B cell (primary cell): ENCODE measurements at regions not wholly inside any gene's neighbourhood (a gene's known extent, or its start where the extent isn't known, plus 50 kb on each side); places are given as distances from the start of the nearest gene placed in this dataset.
"Not testable (repeated sequence)": the region's sequence is repeated elsewhere in the genome, so short reads cannot be mapped to it uniquely, and the experiment has no call there.

ENCODE experiments used
- ATAC-seq: fragments of 200-7000 bp; cut with Tn5 transposase; one replicate; pipeline ENCODE4 v1.10.0; 2021; ENCODE audit warnings: low read depth, mild to moderate bottlenecking, moderate number of reproducible peaks, moderate library complexity
- CTCF ChIA-PET: fragments of 350-600 bp; sonication (Branson Sonifier 250); formaldehyde crosslinking; loops from one replicate; lab custom pipeline; 2021; ENCODE audit warnings: antibody characterized with exemption, inconsistent platforms; lab: Charles Lee
- POLR2A ChIA-PET: fragments of 350-600 bp; sonication (Branson Sonifier 250); formaldehyde crosslinking; loops from one replicate; lab custom pipeline; 2021; ENCODE audit warnings: antibody characterized with exemption; lab: Charles Lee
- DNase-seq: peaks from one replicate; pipeline ENCODE4 v3.0.0; 2013
- H2AFZ ChIP-seq: 2 replicates; pipeline ENCODE4 v1.6.1; 2012; ENCODE audit warnings: mild to moderate bottlenecking, low read depth, low read length; ENCODE audit not compliant: insufficient read depth, poor library complexity, severe bottlenecking
- H3K27ac ChIP-seq, 2 donors: 1 replicate in 1 of 2; 2 replicates in 1 of 2; pipeline ENCODE4 v1.5.1; 2012 to 2013; ENCODE audit warnings: low read length in 2 of 2, mild to moderate bottlenecking in 2 of 2, moderate library complexity in 1 of 2
- H3K27me3 ChIP-seq, 4 experiments: fragments of 200-600 bp in 1 of 4; sonication (generic) in 1 of 4; replicated peaks in 1 of 4; 1 replicate in 2 of 4; 2 replicates in 2 of 4; pipeline versions ENCODE4 v1.6.1 to v1.7.0; 2013 to 2016; ENCODE audit warnings: low read length in 3 of 4, mild to moderate bottlenecking in 2 of 4, mixed read lengths in 1 of 4, moderate library complexity in 1 of 4; ENCODE audit not compliant: insufficient read depth in 4 of 4, control insufficient read depth in 3 of 4; ENCODE audit errors: control extremely low read depth in 1 of 4
- H3K36me3 ChIP-seq, 2 experiments: replicated peaks in 1 of 2; 1 replicate in 1 of 2; 2 replicates in 1 of 2; pipeline versions ENCODE4 v1.6.1 to v1.7.1; 2013; ENCODE audit warnings: low read length in 1 of 2; ENCODE audit not compliant: insufficient read depth in 2 of 2, control insufficient read depth in 1 of 2; ENCODE audit errors: control extremely low read depth in 1 of 2, extremely low read depth in 1 of 2
- H3K4me1 ChIP-seq, 2 donors: fragments of 200-600 bp in 1 of 2; sonication (generic) in 1 of 2; 1 replicate in 1 of 2; 2 replicates in 1 of 2; pipeline versions ENCODE4 v1.5.1 to v1.6.1; 2013 to 2017; ENCODE audit warnings: low read length in 2 of 2; ENCODE audit not compliant: control insufficient read depth in 2 of 2, insufficient read depth in 2 of 2
- H3K4me2 ChIP-seq: replicated peaks from 2 replicates; pipeline ENCODE3; 2012; ENCODE audit warnings: mild to moderate bottlenecking, low read depth, low read length; ENCODE audit not compliant: poor library complexity, severe bottlenecking
- H3K4me3 ChIP-seq, 5 experiments: fragments of 200-600 bp in 1 of 5; sonication (generic) in 1 of 5; 1 replicate in 3 of 5; 2 replicates in 2 of 5; pipeline versions ENCODE4 v1.5.1 to v1.7.0; 2011 to 2016; ENCODE audit warnings: low read length in 4 of 5, mild to moderate bottlenecking in 4 of 5, low read depth in 2 of 5, control low read depth in 1 of 5, moderate library complexity in 1 of 5; ENCODE audit not compliant: insufficient read depth in 1 of 5; ENCODE audit errors: control extremely low read depth in 1 of 5, extremely low read depth in 1 of 5
- H3K79me2 ChIP-seq: fragments of 200-600 bp; sonication (generic); one replicate; pipeline ENCODE4 v1.6.0; 2016; ENCODE audit warnings: low read length; ENCODE audit not compliant: control insufficient read depth, insufficient read depth
- H3K9ac ChIP-seq: fragments of 200-600 bp; sonication (generic); 2 replicates; pipeline ENCODE4 v1.6.1; 2017; ENCODE audit warnings: mild to moderate bottlenecking, low read length, moderate library complexity
- H3K9me3 ChIP-seq, 3 donors: one replicate each; pipeline versions ENCODE4 v1.6.1 to v1.7.1; 2013; ENCODE audit warnings: low read length in 2 of 3; ENCODE audit not compliant: control insufficient read depth in 2 of 3, insufficient read depth in 1 of 3; ENCODE audit errors: control extremely low read depth in 1 of 3
- H4K20me1 ChIP-seq: 2 replicates; pipeline ENCODE4 v1.6.0; 2012; ENCODE audit warnings: mild to moderate bottlenecking, low read length; ENCODE audit not compliant: insufficient read depth, control insufficient read depth, poor library complexity, severe bottlenecking
- H3K27ac Mint-ChIP-seq: one replicate; pipeline ENCODE4 v1.8.0; 2021; ENCODE audit warnings: mixed read lengths
- H3K27me3 Mint-ChIP-seq: one replicate; pipeline ENCODE4 v1.8.0; 2021; ENCODE audit warnings: mixed read lengths
- H3K4me1 Mint-ChIP-seq: one replicate; pipeline ENCODE4 v1.8.0; 2021; ENCODE audit warnings: mixed read lengths
- H3K4me3 Mint-ChIP-seq: one replicate; pipeline ENCODE4 v1.8.0; 2021; ENCODE audit warnings: mixed read lengths
- H3K9me3 Mint-ChIP-seq: one replicate; pipeline ENCODE4 v1.8.0; 2022; ENCODE audit warnings: mixed read lengths; ENCODE audit not compliant: insufficient read depth
- EZH2 ChIP-seq: IDR thresholded peaks from 2 replicates; pipeline ENCODE4 v1.6.1; 2012; ENCODE audit warnings: borderline replicate concordance, low read depth, mild to moderate bottlenecking, moderate library complexity, low read length; ENCODE audit not compliant: insufficient read depth, poor library complexity, severe bottlenecking
- WGBS: methylation state at CpG from one replicate; pipeline ENCODE4 v1.1.5; 2013; ENCODE audit warnings: missing lambda C conversion rate; ENCODE audit not compliant: insufficient coverage; 5-methylcytosine and 5-hydroxymethylcytosine counted together
- intact Hi-C: fragments of 100-400 bp; cut with micrococcal nuclease; formaldehyde crosslinking; loops from one replicate; pipeline ENCODE4 v1.10.0; 2022
- TF ChIP-seq, protein P1 (sequence below): fragments of 200-600 bp; IDR thresholded peaks from one replicate; pipeline ENCODE4 v1.8.0; 2022; ENCODE audit warnings: antibody characterized with exemption, mild to moderate bottlenecking

DNA sequence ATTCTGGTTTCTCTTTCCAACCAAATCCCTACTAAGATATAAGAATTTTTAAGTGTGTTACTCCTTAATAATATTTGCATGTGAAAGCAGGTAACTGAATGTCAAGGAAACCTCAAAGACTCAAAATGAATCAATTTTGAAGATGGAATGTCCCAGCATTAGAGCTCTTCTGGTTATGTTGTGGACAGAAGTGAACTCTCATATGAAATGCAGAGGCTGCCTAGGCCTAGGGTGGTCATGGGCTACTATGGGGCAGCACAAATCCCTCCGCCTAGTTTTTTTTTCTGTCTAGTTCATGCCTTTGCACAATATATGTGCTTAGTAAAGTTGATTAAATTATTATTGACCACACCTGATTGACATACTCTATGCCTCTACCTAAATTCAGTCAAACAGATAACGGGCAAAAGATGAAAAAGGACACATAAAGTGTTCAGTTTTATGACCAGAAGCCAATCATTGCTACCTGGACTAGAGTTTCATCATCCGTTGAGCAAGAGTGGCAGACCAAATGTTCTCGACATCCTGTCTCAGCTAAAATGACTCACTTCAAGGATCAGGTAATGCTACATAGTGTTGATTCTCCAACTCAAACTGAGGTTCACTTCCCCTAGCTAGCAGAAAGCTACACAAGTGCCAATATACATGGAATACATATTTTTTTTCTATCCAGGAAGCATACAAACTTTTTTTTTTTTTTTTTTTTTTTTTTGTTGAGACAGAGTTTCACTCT lies 1211.4 kb downstream of the VRK1 start:
- ATAC-seq (no peak), DNase-seq (no peak)
- Mint-ChIP-seq H3K27me3 (no peaks in the 10 kb centered on the region), H3K4me3 (no peak overlapping the region), H3K9me3 (no peaks in the 10 kb centered on the region), H3K27ac (no peak overlapping the region), H3K4me1 (no peaks in the 10 kb centered on the region)
- Histone ChIP-seq H4K20me1 (no peaks in the 10 kb centered on the region), H3K4me1 (no peaks in the 10 kb centered on the region), H3K9ac (no peak overlapping the region), H2AFZ (no peak overlapping the region), H3K9me3 (peaks cover 0 to 4% (median 0%) of the 10 kb centered on the region in 3 donors), H3K4me3 (no peak overlapping the region), H3K79me2 (no peaks in the 10 kb centered on the region), H3K36me3 (no peaks in the 10 kb centered on the region), H3K27me3 (no peaks in the 10 kb centered on the region), H3K27ac (no peak overlapping the region), H3K4me2 (no peak overlapping the region)
- TF ChIP-seq EZH2 = no peak
- TF ChIP-seq, protein P1, sequence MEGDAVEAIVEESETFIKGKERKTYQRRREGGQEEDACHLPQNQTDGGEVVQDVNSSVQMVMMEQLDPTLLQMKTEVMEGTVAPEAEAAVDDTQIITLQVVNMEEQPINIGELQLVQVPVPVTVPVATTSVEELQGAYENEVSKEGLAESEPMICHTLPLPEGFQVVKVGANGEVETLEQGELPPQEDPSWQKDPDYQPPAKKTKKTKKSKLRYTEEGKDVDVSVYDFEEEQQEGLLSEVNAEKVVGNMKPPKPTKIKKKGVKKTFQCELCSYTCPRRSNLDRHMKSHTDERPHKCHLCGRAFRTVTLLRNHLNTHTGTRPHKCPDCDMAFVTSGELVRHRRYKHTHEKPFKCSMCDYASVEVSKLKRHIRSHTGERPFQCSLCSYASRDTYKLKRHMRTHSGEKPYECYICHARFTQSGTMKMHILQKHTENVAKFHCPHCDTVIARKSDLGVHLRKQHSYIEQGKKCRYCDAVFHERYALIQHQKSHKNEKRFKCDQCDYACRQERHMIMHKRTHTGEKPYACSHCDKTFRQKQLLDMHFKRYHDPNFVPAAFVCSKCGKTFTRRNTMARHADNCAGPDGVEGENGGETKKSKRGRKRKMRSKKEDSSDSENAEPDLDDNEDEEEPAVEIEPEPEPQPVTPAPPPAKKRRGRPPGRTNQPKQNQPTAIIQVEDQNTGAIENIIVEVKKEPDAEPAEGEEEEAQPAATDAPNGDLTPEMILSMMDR = no peak
- intact Hi-C loops = no loop called here
- WGBS = 91% methylated on average over 3 of the region's 4 CpGs
- POLR2A ChIA-PET = no interaction called here
- CTCF ChIA-PET = no interaction called here

GRCh38 chr14:98009177-98009576 lies 1212.0 kb downstream of the VRK1 start:
- H3K27ac Mint-ChIP-seq, H3K9me3 Mint-ChIP-seq, intact Hi-C loops, DNase-seq, H3K4me2 ChIP-seq, H3K9me3 ChIP-seq, H4K20me1 ChIP-seq, CTCF ChIA-PET, H3K36me3 ChIP-seq, H2AFZ ChIP-seq, H3K27me3 ChIP-seq, H3K4me1 Mint-ChIP-seq, H3K9ac ChIP-seq, H3K4me3 Mint-ChIP-seq, H3K27ac ChIP-seq, ATAC-seq, H3K79me2 ChIP-seq, POLR2A ChIA-PET, H3K27me3 Mint-ChIP-seq, H3K4me1 ChIP-seq, H3K4me3 ChIP-seq: not testable (repeated sequence)
- WGBS = 74% methylated on average over 2 of the region's 3 CpGs
